GM12878 (cell line): ENCODE measurements at regions not wholly inside any gene's neighbourhood (a gene's known extent, or its start where the extent isn't known, plus 50 kb on each side); places are given as distances from the start of the nearest gene placed in this dataset.
"Not testable (repeated sequence)": the region's sequence is repeated elsewhere in the genome, so short reads cannot be mapped to it uniquely, and the experiment has no call there.

Experiments used
- ATAC-seq: fragments of 200-7000 bp; cut with Tn5 transposase; 3 replicates; pipeline ENCODE4 v1.9.1; 2020; ENCODE audit warnings: mild to moderate bottlenecking, moderate library complexity
- BruUV-seq: library from RNA; stranded (reverse); fragments of 400-500 nt; replicated peaks from 2 replicates; lab custom pipeline; 2021; lab: Mats Ljungman, UMichigan
- CTCF ChIA-PET: fragments of 300-600 bp; sonication (Branson Sonifier 250); formaldehyde crosslinking; extraction: SDS; loops from one replicate; lab custom pipeline; 2021; ENCODE audit warnings: inconsistent platforms; lab: Yijun Ruan, JAX
- POLR2A ChIA-PET: fragments of 350-600 bp; formaldehyde crosslinking; extraction: SDS; loops from one replicate; lab custom pipeline; 2021; ENCODE audit warnings: inconsistent platforms; lab: Charles Lee
- RAD21 ChIA-PET: fragments of 300-600 bp; sonication (Branson Sonifier 250); formaldehyde crosslinking; loops from one replicate; lab custom pipeline; 2023; ENCODE audit warnings: antibody characterized with exemption; ENCODE audit not compliant: unreplicated experiment; lab: Charles Lee
- SMC1A ChIA-PET: fragments of 300-600 bp; sonication (Branson Sonifier 250); formaldehyde crosslinking; loops from one replicate; lab custom pipeline; 2023; ENCODE audit not compliant: unreplicated experiment, uncharacterized antibody; lab: Charles Lee
- DNase-seq: peaks from one replicate; pipeline ENCODE4 v3.0.0-alpha.2; 2011; ENCODE audit warnings: low read depth, low spot score
- FAIRE-seq: peaks from 3 replicates; lab custom pipeline; 2011; peaks lifted over from hg19 to GRCh38; lab: Jason Lieb, UNC
- H2AFZ ChIP-seq: 2 replicates; pipeline ENCODE4 v1.6.0; 2011; ENCODE audit warnings: low read depth, low read length, control low read depth; ENCODE audit not compliant: control insufficient read depth
- H3K27ac ChIP-seq: 2 replicates; pipeline ENCODE4 v1.5.1; 2011; ENCODE audit warnings: control low read depth; ENCODE audit not compliant: control insufficient read depth, insufficient read depth
- H3K27me3 ChIP-seq, 2 experiments: replicated peaks in 1 of 2; 2 replicates each; pipeline versions ENCODE4 v1.6.0 to v1.6.1; 2011; ENCODE audit warnings: low read length in 1 of 2; ENCODE audit not compliant: control insufficient read depth in 2 of 2, insufficient read depth in 2 of 2
- H3K36me3 ChIP-seq, 2 experiments: 2 replicates each; pipeline ENCODE4 v1.5.1; 2011; ENCODE audit warnings: low read length in 1 of 2; ENCODE audit not compliant: control insufficient read depth in 2 of 2, insufficient read depth in 2 of 2
- H3K4me1 ChIP-seq: 2 replicates; pipeline ENCODE4 v1.6.1; 2011; ENCODE audit warnings: mild to moderate bottlenecking, low read length, moderate library complexity, mixed read lengths; ENCODE audit not compliant: control insufficient read depth, insufficient read depth
- H3K4me2 ChIP-seq: 2 replicates; pipeline ENCODE4 v1.6.0; 2011; ENCODE audit warnings: control low read depth; ENCODE audit not compliant: control insufficient read depth, insufficient read depth
- H3K4me3 ChIP-seq: fragments of 200-600 bp; sonication (generic); 2 replicates; pipeline ENCODE4 v1.5.1; 2016
- H3K79me2 ChIP-seq: 2 replicates; pipeline ENCODE4 v1.6.0; 2011; ENCODE audit warnings: low read length; ENCODE audit not compliant: control insufficient read depth, insufficient read depth
- H3K9ac ChIP-seq: 2 replicates; pipeline ENCODE4 v1.8.0; 2011; ENCODE audit warnings: low read length, control low read depth, mixed read lengths; ENCODE audit not compliant: control insufficient read depth, insufficient read depth
- H3K9me3 ChIP-seq: replicated peaks from 3 replicates; pipeline ENCODE4 v1.5.1; 2011; ENCODE audit warnings: mild to moderate bottlenecking, low read length; ENCODE audit not compliant: control insufficient read depth, insufficient read depth
- H4K20me1 ChIP-seq: 2 replicates; pipeline ENCODE4 v1.6.0; 2011; ENCODE audit not compliant: control insufficient read depth, insufficient read depth
- ATF3 ChIP-seq: IDR thresholded peaks from 2 replicates; pipeline ENCODE4 v1.6.1; 2011; ENCODE audit warnings: low read depth, mild to moderate bottlenecking, low read length, moderate library complexity, borderline replicate concordance; ENCODE audit errors: extremely low read depth
- BMI1 ChIP-seq: fragments of 450-650 bp; IDR thresholded peaks from 2 replicates; pipeline ENCODE4 v1.6.1; 2016; ENCODE audit warnings: mild to moderate bottlenecking, moderate library complexity, borderline replicate concordance
- NR2F1 ChIP-seq: fragments of 450-650 bp; conservative IDR thresholded peaks from 2 replicates; pipeline ENCODE4 v1.6.1; 2017; ENCODE audit warnings: mild to moderate bottlenecking
- SPI1 ChIP-seq: IDR thresholded peaks from 2 replicates; pipeline ENCODE4 v1.6.1; 2011; ENCODE audit warnings: low read depth, mild to moderate bottlenecking, low read length, moderate library complexity, borderline replicate concordance; ENCODE audit not compliant: insufficient read depth
- USF2 ChIP-seq: IDR thresholded peaks from 2 replicates; pipeline ENCODE4 v1.6.1; 2011; ENCODE audit warnings: low read depth, low read length, improper control_type of control experiment, borderline replicate concordance
- YY1 ChIP-seq: IDR thresholded peaks from 2 replicates; pipeline ENCODE4 v1.6.1; 2011; ENCODE audit warnings: low read depth, mild to moderate bottlenecking, low read length
- ZBTB33 ChIP-seq: fragments of 450-650 bp; IDR thresholded peaks from 2 replicates; pipeline ENCODE4 v1.6.1; 2017; ENCODE audit warnings: mild to moderate bottlenecking
- ZNF384 ChIP-seq: IDR thresholded peaks from 2 replicates; pipeline ENCODE4 v1.6.1; 2012; ENCODE audit warnings: low read depth, mild to moderate bottlenecking, low read length, improper control_type of control experiment, borderline replicate concordance
- WGBS: methylation state at CpG from one replicate; pipeline ENCODE4 v1.1.6; 2016; ENCODE audit warnings: low lambda C conversion rate; ENCODE audit not compliant: insufficient replicate concordance, insufficient coverage; ENCODE audit errors: missing lambda C conversion rate; 5-methylcytosine and 5-hydroxymethylcytosine counted together
- in situ Hi-C: fragments of 300-500 bp; cut with MboI; formaldehyde crosslinking; loops from 9 replicates; pipeline ENCODE4 v1.14.3; 2018; ENCODE audit warnings: mixed read lengths
- intact Hi-C: fragments of 100-400 bp; cut with micrococcal nuclease; formaldehyde crosslinking; loops from one replicate; pipeline ENCODE4 v1.14.2; 2022; ENCODE audit not compliant: unreplicated experiment

- TF ChIP-seq ATF3 (no peak), ZBTB33 (no peak), ZNF384 (no peak), YY1 (no peak), NR2F1 (no peak), BMI1 (no peak), USF2 (no peak)
These were observed 110.8 kb upstream of the ZC3H12A start (continued) for GRCh38 chr1:37363535-37363934.

GRCh38 chr1:37368665-37369315, 105.6 kb upstream of the ZC3H12A start:
- H3K9me3 ChIP-seq, H3K4me1 ChIP-seq, FAIRE-seq, RAD21 ChIA-PET, DNase-seq, in situ Hi-C loops, H3K4me2 ChIP-seq, CTCF ChIA-PET, intact Hi-C loops, H3K9ac ChIP-seq, H3K27me3 ChIP-seq, H4K20me1 ChIP-seq, POLR2A ChIA-PET, H3K36me3 ChIP-seq, H3K27ac ChIP-seq, SMC1A ChIA-PET, ATAC-seq, BruUV-seq, H3K4me3 ChIP-seq, H2AFZ ChIP-seq, H3K79me2 ChIP-seq: not testable (repeated sequence)
- 12% methylated on average over 3 of the region's 3 CpGs for WGBS
- TF ChIP-seq SPI1 = peak; percentile 54; the same call in 1 of the 2 replicates
